ENCODE measurements at regions not wholly inside any gene's neighbourhood (a gene's known extent, or its start where the extent isn't known, plus 50 kb on each side); places are given as distances from the start of the nearest gene placed in this dataset.
A peak's percentile ranks its signal among the peaks of the same experiment; 100 is the strongest.
"Not testable (repeated sequence)": the region's sequence is repeated elsewhere in the genome, so short reads cannot be mapped to it uniquely, and the experiment has no call there.

- no peak for DNase-seq (ENCODE audit: low read depth)
These were observed 95.6 kb downstream of the RRAGB start for GRCh38 chrX:55813150-55813549.

GRCh38 chrX:55815546-55815945 lies 98.0 kb downstream of the RRAGB start:
- DNase-seq (ENCODE audit: low read depth), result no peak

GRCh38 chrX:55816023-55816422 lies 98.5 kb downstream of the RRAGB start:
- no peak for DNase-seq (ENCODE audit: low read depth)

GRCh38 chrX:55818673-55819375 lies 101.3 kb downstream of the RRAGB start:
- no peak for DNase-seq (ENCODE audit: low read depth)

GRCh38 chrX:55839485-55839884 lies 121.9 kb downstream of the RRAGB start:
- DNase-seq (ENCODE audit: low read depth), result no peak

- no peak for DNase-seq (ENCODE audit: low read depth)
These were observed 124.6 kb downstream of the RRAGB start for GRCh38 chrX:55841962-55842752.

- DNase-seq (ENCODE audit: low read depth), result not testable (repeated sequence)
These were observed 149.2 kb downstream of the RRAGB start for GRCh38 chrX:55866779-55867178.

- peak; percentile 1 for DNase-seq (ENCODE audit: low read depth)
These were observed 149.7 kb downstream of the RRAGB start for GRCh38 chrX:55867181-55867651.

GRCh38 chrX:55867708-55868107 lies 150.2 kb downstream of the RRAGB start:
- DNase-seq (ENCODE audit: low read depth), result no peak

GRCh38 chrX:55874807-55875206 lies 157.3 kb downstream of the RRAGB start:
- DNase-seq (ENCODE audit: low read depth), result no peak

- not testable (repeated sequence) for DNase-seq (ENCODE audit: low read depth)
These were observed 166.0 kb downstream of the RRAGB start for GRCh38 chrX:55883541-55883940.

GRCh38 chrX:55907968-55908607 lies 190.5 kb downstream of the RRAGB start:
- peak; percentile 27 for DNase-seq (ENCODE audit: low read depth)

- DNase-seq (ENCODE audit: low read depth), result peak; percentile 7
These were observed 191.2 kb downstream of the RRAGB start for GRCh38 chrX:55908661-55909212.

- DNase-seq (ENCODE audit: low read depth), result no peak
These were observed 202.0 kb downstream of the RRAGB start for GRCh38 chrX:55919367-55920221.

GRCh38 chrX:55924574-55924973 lies 207.0 kb downstream of the RRAGB start:
- DNase-seq (ENCODE audit: low read depth), result no peak

- not testable (repeated sequence) for DNase-seq (ENCODE audit: low read depth)
These were observed 211.0 kb downstream of the RRAGB start for GRCh38 chrX:55928529-55928928.
